HG03175 (cell line): ENCODE measurements at regions not wholly inside any gene's neighbourhood (a gene's known extent, or its start where the extent isn't known, plus 50 kb on each side); places are given as distances from the start of the nearest gene placed in this dataset.

ENCODE experiments used
- ATAC-seq: cut with Tn5 transposase; IDR thresholded peaks from one replicate; pipeline ENCODE4 v1.9.1; 2021; ENCODE audit warnings: mild to moderate bottlenecking, moderate library complexity; ENCODE audit not compliant: unreplicated experiment

- ATAC-seq = no peak
Measured at GRCh38 chr6:131382631-131383030, 190.4 kb upstream of the ARG1 start.

- no peak for ATAC-seq
Measured at GRCh38 chr6:131383421-131384411, 189.3 kb upstream of the ARG1 start.

- ATAC-seq = no peak
Measured at GRCh38 chr6:131387562-131388447, 185.2 kb upstream of the ARG1 start.

DNA sequence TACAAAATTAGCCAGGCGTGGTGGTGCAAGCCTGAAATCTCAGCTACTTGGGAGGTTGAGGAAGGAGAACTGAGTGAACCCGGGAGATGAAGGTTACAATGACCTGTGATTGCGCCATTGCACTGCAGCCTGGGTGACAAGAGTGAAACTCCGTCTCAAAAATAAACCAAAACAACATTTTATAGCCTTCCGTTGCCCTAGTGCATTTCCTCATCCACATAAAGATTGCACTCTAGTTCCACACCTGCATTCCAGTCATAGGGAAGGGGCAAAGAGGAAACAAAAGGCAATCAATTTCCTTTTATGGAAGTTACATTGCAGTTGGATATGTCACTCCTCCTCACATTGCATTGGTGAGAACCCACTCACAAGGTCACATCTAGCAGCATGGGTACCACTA is 182.7 kb upstream of the ARG1 start:
- no peak for ATAC-seq

DNA sequence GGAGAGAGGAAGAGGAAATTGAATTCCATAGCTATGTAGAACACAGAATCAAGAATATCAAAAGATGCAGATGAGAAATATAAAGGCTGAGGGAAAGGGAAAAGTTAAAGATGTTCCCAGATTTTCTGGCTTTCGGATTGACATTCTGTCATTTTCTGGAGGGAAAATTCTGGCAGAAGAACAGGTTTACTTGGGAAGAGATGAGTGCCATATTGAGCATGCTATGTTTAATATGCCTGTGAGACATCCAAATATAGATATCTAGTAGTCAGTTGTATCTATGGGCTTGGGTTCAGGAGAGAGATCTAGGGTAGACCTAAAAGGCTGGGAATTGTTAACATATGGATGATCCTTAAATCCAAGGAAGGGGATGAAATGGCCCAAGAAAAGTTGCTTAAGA is 181.9 kb upstream of the ARG1 start:
- ATAC-seq = no peak

DNA sequence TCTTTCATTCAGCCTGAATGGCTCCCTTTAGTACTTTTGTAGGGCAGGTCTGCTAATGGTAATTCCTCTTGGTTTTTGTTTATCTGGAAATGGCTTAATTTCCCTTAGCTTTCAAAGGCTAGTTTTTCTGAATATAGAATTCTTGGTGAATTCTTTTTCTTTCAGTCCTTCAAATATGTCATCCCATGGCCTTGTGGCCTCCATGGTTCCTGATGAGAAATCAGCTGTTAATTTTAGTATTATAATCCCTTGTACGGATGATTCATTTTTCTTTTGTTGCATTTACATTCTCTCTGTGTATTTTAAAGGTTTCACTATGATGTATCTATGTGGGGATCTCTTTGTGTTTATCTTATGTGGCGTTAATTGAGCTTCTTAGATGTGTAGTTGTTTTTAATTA is 179.6 kb upstream of the ARG1 start:
- ATAC-seq = no peak

DNA sequence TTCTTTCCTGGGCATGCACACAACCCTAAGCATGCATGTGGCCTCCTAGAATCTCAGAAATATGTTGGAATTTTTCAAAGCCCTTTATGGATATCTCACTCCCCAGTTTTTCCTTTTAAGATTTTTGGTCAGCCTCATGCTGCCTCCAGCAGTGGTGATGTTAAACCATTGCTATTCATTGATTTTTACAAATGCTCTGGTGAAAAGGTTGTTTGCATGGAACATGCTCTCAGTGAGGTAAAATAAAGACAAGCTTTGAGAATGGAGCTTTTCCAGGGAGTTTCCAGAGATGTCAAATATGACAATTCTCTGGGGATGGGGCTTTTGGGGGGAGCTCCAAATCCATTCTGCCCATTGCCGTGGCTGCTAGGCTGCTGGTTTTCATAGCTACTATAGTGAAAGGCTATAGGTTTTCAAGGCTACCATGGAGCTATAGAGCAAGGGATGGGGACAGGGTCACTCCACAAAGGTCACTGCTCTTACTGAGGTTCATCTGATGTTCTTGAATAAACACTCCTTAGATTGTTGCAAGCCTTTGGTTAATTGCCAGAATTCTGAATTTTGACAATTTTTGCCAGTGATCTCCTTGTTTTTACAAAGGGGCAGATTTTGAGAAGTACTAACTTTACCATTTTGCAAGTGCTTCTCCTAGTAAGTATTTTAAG is 178.1 kb upstream of the ARG1 start:
- no peak for ATAC-seq

DNA sequence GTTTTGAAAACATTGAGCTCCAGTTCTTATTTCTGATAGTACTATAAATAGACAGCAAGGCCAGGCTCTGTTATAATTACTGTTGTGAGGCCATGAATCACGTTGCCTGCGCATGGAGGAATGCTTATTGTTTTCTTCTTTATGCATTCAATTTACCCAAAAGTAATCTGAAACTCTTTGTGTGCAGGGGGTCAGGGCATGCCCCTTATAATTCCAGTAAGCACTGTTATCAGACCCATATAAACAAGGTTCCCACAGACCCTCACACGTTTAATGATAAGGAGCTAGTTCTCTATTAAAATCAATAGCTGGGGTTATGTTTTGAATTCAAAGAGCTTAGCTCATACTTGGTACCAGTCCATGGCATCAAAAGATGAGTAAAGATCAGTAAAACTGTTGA is 174.8 kb upstream of the ARG1 start:
- ATAC-seq = no peak

GRCh38 chr6:131399433-131399832 is 173.6 kb upstream of the ARG1 start:
- ATAC-seq = no peak

DNA sequence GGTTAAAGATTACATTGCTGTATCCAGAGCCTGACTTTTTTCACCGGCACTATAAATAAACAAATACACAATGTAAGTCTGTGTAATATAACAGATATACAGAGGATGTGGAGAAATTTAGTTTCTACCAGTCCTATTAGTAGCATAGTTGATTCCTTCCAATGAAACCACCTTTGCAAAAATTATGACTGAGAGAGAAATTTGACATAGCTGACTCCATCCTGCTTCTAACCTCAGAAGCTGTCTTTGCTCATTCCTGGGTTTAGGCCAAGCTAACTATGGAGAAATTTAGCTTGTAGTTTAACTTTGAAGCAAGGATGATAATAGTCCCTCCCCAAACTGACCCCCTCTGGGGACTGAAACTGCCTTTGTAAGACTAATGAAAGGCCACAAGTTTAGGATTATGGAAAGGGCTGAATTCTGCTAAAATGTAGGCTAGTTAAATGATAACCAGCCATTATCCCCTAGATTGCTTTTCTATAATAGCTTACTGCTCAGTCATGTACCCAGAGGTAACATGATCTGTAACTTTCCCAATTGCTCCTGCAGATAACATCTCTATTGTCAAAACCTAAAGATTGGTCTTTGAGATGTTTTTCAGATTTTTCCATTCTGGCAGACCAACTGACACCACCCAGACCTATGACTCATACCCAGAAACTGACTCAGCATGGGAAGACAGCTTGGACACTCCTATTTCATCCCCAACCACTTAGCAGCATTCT is 172.8 kb upstream of the ARG1 start:
- ATAC-seq = no peak

GRCh38 chr6:131400779-131401496 is 172.1 kb upstream of the ARG1 start:
- no peak for ATAC-seq

DNA sequence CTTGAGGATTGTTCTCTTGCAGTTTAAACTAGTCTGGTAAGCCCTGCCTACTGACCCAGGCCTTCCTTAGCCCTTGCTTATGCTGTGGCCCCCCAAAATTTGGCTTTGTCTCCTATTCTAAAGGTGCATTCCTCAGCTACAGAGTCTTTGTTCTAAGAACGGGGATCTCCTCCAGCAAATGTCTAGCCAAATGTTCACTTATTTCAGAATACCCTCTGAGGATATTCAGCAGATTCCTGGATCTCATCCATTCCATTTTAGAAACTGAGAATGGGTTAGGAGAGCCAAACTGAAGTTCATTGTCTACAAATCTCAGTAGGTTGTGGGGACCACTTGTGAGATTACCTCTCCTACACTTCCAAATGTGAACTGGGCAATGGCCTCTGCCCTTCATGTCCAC is 164.2 kb upstream of the ARG1 start:
- ATAC-seq = no peak

- ATAC-seq = no peak
Measured at GRCh38 chr6:131410785-131411184, 162.2 kb upstream of the ARG1 start.

GRCh38 chr6:131412960-131413830 is 159.8 kb upstream of the ARG1 start:
- ATAC-seq = no peak

DNA sequence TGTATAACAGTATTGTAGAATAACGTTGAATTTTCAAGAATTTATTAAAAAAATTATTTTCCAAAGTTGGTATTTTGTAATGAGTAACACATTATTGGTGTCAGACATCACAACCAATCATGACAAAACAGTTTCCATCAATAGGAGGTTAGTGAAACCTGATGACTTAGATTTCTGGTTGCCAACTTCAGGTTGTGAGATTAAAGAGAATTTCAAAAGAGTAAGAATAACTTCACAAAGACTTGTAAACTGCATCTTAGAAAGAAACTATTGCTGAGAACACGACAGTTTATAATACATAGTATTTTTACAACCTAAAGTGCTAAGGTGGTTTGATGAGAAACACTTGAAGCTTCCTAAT is 159.2 kb upstream of the ARG1 start:
- no peak for ATAC-seq

- no peak for ATAC-seq
Measured at GRCh38 chr6:131414956-131415355, 158.1 kb upstream of the ARG1 start.

- no peak for ATAC-seq
Measured at GRCh38 chr6:131418441-131418840, 154.6 kb upstream of the ARG1 start.

DNA sequence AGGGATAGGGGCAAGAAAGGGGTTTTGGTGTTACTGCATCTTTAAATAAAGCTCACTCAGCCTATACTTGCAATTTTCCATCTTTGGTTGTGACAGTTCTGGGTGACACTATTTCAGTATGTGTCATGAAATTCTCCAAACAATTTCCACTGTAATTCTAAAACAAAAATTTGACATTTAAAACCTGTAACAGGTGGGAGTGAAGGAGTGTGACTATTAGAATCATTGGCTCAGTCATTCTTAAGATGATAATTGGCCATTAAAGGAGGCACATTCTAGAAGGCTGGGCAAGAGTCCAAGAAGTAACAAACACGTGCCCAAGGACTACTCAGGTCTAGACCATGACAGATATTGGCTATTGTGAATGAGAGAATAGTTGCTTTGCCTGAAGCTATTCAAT is 153.3 kb upstream of the ARG1 start:
- ATAC-seq = no peak

DNA sequence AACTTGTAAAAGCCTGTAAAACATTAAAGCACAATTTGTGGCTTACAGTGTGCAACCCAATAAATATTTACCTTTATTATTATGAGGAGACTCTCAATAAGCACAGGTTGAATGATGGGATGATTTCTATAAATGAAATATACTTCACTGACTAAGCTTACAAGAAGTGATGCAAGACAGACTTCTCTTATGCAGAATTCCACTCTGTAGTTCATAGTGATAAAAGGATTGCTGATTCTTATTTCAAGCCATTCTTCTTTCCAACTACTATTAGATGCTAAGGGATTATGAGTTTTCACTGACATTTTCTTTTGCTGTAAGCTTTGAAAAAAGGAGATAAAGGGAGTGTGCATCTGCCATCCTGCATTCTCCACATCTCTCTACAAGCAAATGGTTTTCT is 149.0 kb upstream of the ARG1 start:
- no peak for ATAC-seq
